ENCODE measurements at regions not wholly inside any gene's neighbourhood (a gene's known extent, or its start where the extent isn't known, plus 50 kb on each side); places are given as distances from the start of the nearest gene placed in this dataset.

DNA sequence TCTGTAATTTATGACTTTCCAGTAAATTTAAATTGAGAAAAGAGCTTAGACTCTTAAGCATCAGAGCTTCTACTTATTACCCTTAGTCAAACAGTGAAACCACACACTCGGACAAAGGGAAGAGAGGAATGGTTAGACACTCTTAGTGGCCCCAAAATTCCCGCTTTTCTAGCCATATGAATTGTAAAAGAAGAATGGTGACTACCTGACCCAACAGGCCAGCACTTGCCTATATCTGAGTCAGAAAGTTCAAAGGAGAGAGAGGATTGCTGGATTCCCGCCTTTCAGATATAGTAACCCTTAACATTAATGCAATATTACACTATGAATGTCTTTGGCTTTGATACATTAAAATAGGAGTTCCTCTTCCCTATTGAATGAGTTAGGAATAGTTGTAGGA is 317.3 kb downstream of the PCDH17 start:
- H3K27ac Mint-ChIP-seq (ENCODE audit: unreplicated experiment), result no peak overlapping the region
- no peak for DNase-seq (ENCODE audit: low read depth, low spot score)
- peaks cover 17% of the 10 kb centered on the region for H3K9me3 Mint-ChIP-seq
- no peaks in the 10 kb centered on the region for H3K36me3 Mint-ChIP-seq (ENCODE audit: low read depth)
- TF ChIP-seq, protein P1, sequence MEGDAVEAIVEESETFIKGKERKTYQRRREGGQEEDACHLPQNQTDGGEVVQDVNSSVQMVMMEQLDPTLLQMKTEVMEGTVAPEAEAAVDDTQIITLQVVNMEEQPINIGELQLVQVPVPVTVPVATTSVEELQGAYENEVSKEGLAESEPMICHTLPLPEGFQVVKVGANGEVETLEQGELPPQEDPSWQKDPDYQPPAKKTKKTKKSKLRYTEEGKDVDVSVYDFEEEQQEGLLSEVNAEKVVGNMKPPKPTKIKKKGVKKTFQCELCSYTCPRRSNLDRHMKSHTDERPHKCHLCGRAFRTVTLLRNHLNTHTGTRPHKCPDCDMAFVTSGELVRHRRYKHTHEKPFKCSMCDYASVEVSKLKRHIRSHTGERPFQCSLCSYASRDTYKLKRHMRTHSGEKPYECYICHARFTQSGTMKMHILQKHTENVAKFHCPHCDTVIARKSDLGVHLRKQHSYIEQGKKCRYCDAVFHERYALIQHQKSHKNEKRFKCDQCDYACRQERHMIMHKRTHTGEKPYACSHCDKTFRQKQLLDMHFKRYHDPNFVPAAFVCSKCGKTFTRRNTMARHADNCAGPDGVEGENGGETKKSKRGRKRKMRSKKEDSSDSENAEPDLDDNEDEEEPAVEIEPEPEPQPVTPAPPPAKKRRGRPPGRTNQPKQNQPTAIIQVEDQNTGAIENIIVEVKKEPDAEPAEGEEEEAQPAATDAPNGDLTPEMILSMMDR (conservative IDR thresholded peaks at IDR 0.05), result no peak
- no peaks in the 10 kb centered on the region for H3K4me1 Mint-ChIP-seq
- H3K27me3 Mint-ChIP-seq (ENCODE audit: low read depth), result no peaks in the 10 kb centered on the region
- no peak overlapping the region for H3K4me3 Mint-ChIP-seq

DNA sequence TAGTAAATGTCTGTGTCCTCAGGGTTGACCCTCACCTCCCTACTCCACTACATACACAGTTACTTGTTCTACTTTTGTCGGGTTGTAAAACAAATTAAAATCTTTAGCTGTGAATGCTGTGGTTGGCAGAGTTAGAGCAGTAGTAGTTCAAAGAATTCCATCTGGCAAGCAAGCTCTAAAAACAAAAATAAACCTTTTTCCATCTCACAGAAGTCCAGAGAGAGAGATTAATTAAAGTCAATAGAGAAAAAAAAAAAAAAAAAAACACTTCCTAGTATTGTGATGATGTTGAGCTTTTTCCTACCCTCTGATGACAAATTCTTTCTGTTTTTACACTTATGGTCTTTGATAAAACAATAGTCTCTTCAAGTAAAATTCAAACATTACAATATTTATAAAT is 338.4 kb downstream of the PCDH17 start:
- no peaks in the 10 kb centered on the region for H3K27me3 Mint-ChIP-seq (ENCODE audit: low read depth)
- no peak overlapping the region for H3K4me3 Mint-ChIP-seq
- peaks cover 8% of the 10 kb centered on the region for H3K4me1 Mint-ChIP-seq
- TF ChIP-seq, protein P1 (conservative IDR thresholded peaks at IDR 0.05), result no peak
- peaks cover 13% of the 10 kb centered on the region for H3K9me3 Mint-ChIP-seq
- H3K27ac Mint-ChIP-seq (ENCODE audit: unreplicated experiment), result no peak overlapping the region
- H3K36me3 Mint-ChIP-seq (ENCODE audit: low read depth), result peaks cover 11% of the 10 kb centered on the region
- no peak for DNase-seq (ENCODE audit: low read depth, low spot score)

DNA sequence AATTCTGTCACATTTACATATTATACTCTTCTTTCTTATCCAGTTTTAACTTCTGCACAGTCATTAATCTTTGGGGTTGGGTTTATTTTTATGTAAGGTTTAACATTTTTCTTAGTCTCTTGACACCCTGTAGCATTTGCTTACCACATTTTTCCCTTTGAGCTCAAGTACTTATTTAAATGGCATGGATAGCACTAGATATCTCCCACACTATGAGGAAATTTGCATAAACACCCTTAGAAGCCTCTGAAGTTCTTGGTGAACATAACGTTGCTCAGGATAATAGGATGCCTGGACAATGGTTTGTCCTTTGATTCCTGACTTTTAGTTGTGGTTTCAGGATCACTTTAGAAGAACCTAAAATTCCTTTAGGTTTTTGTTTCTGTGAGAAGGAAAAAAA is 338.9 kb downstream of the PCDH17 start:
- DNase-seq (ENCODE audit: low read depth, low spot score), result no peak
- Mint-ChIP-seq H3K36me3 (ENCODE audit: low read depth) (peaks cover 11% of the 10 kb centered on the region), H3K4me1 (peaks cover 8% of the 10 kb centered on the region), H3K9me3 (peaks cover 13% of the 10 kb centered on the region), H3K4me3 (no peak overlapping the region), H3K27ac (ENCODE audit: unreplicated experiment) (no peak overlapping the region), H3K27me3 (ENCODE audit: low read depth) (no peaks in the 10 kb centered on the region)
- TF ChIP-seq, protein P1 (conservative IDR thresholded peaks at IDR 0.05), result no peak

DNA sequence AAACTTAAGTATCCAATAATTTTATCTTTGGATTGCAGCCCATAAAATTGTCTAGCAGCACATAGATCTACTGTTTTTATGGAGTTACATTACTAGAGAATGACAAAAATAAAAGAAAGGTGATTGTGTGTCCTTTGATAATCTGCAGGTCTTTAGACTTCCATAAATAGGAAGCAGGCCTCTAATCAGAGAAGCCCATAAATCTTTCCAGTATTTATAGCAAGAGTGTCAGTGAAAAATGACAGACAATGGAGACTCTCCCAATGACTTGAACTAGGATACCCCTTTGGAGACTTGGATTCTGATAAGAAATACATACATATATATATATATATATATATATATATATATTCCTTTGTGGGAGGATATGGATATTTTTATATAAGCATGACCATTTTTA is 351.2 kb downstream of the PCDH17 start:
- no peak for DNase-seq (ENCODE audit: low read depth, low spot score)
- Mint-ChIP-seq H3K4me3 (no peak overlapping the region), H3K4me1 (no peaks in the 10 kb centered on the region), H3K36me3 (ENCODE audit: low read depth) (no peaks in the 10 kb centered on the region), H3K9me3 (peaks cover 7% of the 10 kb centered on the region), H3K27ac (ENCODE audit: unreplicated experiment) (no peak overlapping the region), H3K27me3 (ENCODE audit: low read depth) (no peaks in the 10 kb centered on the region)
- TF ChIP-seq, protein P1 (conservative IDR thresholded peaks at IDR 0.05), result no peak

DNA sequence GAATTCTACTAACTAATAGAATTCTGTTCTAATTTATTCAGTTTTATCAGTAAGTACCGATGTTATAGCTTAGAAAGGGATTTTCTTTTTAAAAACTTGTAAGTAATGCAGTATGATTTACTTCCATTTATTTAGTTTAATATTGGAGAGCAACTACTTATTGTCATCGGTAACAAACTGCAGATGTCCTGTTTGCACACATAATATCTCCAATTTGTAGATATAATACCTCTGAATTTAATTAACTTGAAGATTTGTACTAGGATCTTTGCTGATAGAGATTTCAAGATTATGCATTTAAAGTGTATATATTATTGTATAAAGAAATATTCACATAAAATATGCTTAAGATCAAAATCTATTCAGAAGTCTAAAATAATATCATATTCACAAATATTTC is 356.7 kb downstream of the PCDH17 start:
- TF ChIP-seq, protein P1 (conservative IDR thresholded peaks at IDR 0.05), result no peak
- Mint-ChIP-seq H3K9me3 (peaks cover 7% of the 10 kb centered on the region), H3K4me3 (no peak overlapping the region), H3K4me1 (no peaks in the 10 kb centered on the region), H3K27ac (ENCODE audit: unreplicated experiment) (no peak overlapping the region), H3K27me3 (ENCODE audit: low read depth) (no peaks in the 10 kb centered on the region), H3K36me3 (ENCODE audit: low read depth) (no peaks in the 10 kb centered on the region)
- no peak for DNase-seq (ENCODE audit: low read depth, low spot score)

DNA sequence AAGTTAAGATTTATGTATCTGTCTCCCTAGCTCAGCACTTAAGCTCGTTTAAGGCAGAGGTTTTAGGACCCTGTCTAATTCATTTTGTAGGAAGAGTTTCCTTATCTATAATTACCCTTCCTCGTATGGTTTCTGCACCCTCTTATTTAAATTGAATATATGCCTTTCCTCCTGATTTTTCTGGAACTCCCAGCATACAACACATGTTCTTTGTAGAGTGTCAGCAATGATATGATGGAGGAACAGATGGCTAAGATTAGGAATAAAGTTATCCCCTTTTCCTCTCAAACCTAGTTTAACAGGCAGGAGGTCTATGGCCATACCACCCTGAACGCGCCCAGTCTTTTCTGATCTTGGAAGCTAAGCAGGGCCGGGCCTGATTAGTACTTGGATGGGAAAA is 359.5 kb downstream of the PCDH17 start:
- Mint-ChIP-seq H3K4me3 (no peak overlapping the region), H3K4me1 (no peaks in the 10 kb centered on the region), H3K27ac (ENCODE audit: unreplicated experiment) (no peak overlapping the region), H3K9me3 (peaks cover 6% of the 10 kb centered on the region), H3K27me3 (ENCODE audit: low read depth) (no peaks in the 10 kb centered on the region), H3K36me3 (ENCODE audit: low read depth) (no peaks in the 10 kb centered on the region)
- TF ChIP-seq, protein P1 (conservative IDR thresholded peaks at IDR 0.05), result no peak
- DNase-seq (ENCODE audit: low read depth, low spot score), result no peak
